Prostate gland (tissue), 2 donors: ENCODE measurements at regions not wholly inside any gene's neighbourhood (a gene's known extent, or its start where the extent isn't known, plus 50 kb on each side); places are given as distances from the start of the nearest gene placed in this dataset.
"Not testable (repeated sequence)": the region's sequence is repeated elsewhere in the genome, so short reads cannot be mapped to it uniquely, and the experiment has no call there.

Experiments
- DNase-seq: peaks from one replicate; pipeline ENCODE4 v3.0.0-alpha.2; 2019; ENCODE audit warnings: low spot score
- H3K27ac ChIP-seq, 2 donors: fragments of 200-600 bp; sonication (generic); 2 replicates each; pipeline ENCODE4 v1.5.1; 2017 to 2019
- H3K27me3 ChIP-seq: fragments of 200-600 bp; sonication (generic); replicated peaks from 2 replicates; pipeline ENCODE4 v1.5.1; 2019; ENCODE audit not compliant: insufficient read depth
- H3K36me3 ChIP-seq, 2 donors: fragments of 200-600 bp; sonication (generic); 1 replicate in 1 of 2; 2 replicates in 1 of 2; pipeline versions ENCODE4 v1.5.1 to v1.8.1; 2017 to 2019
- H3K4me1 ChIP-seq: fragments of 200-600 bp; sonication (generic); replicated peaks from 2 replicates; pipeline ENCODE4 v1.5.1; 2019
- H3K4me3 ChIP-seq, 2 donors: fragments of 200-600 bp; sonication (generic); 2 replicates each; pipeline ENCODE4 v1.5.1; 2017 to 2019
- H3K9me3 ChIP-seq: fragments of 200-600 bp; sonication (generic); 2 replicates; pipeline ENCODE4 v1.5.1; 2017
- POLR2A ChIP-seq: fragments of 450-650 bp; IDR thresholded peaks from one replicate; pipeline ENCODE4 v1.6.1; 2016; ENCODE audit warnings: antibody characterized with exemption, mild to moderate bottlenecking
- POLR2AphosphoS5 ChIP-seq: sonication (generic); formaldehyde crosslinking; IDR thresholded peaks from one replicate; pipeline ENCODE4 v1.6.1; 2017; ENCODE audit warnings: antibody characterized with exemption
- WGBS: methylation state at CpG from one replicate; pipeline ENCODE4 v1.1.5; 2018; 5-methylcytosine and 5-hydroxymethylcytosine counted together
- intact Hi-C: fragments of 100-400 bp; cut with DNase I; formaldehyde crosslinking; loops from one replicate; pipeline ENCODE4 v1.14.2; 2022
- TF ChIP-seq, protein P1 (sequence below), 4 experiments: fragments of 200-600 bp in 2 of 4; fragments of 450-650 bp in 2 of 4; sonication (generic) in 2 of 4; IDR thresholded peaks; 1 replicate in 3 of 4; 2 replicates in 1 of 4; pipeline ENCODE4 v1.5.1; 2016 to 2019; ENCODE audit warnings: antibody characterized with exemption in 4 of 4, mild to moderate bottlenecking in 2 of 4, moderate library complexity in 2 of 4

GRCh38 chr10:29816801-29817558, 182.2 kb upstream of the SVIL start:
- Histone ChIP-seq H3K27ac (no peak overlapping the region), H3K36me3 (no peaks in the 10 kb centered on the region), H3K9me3 (no peaks in the 10 kb centered on the region), H3K4me3 (no peak overlapping the region), H3K4me1 (no peaks in the 10 kb centered on the region), H3K27me3 (no peaks in the 10 kb centered on the region)
- DNase-seq = no peak
- WGBS = 90% methylated on average over 14 of the region's 14 CpGs
- no peak for TF ChIP-seq POLR2AphosphoS5
- TF ChIP-seq, protein P1, sequence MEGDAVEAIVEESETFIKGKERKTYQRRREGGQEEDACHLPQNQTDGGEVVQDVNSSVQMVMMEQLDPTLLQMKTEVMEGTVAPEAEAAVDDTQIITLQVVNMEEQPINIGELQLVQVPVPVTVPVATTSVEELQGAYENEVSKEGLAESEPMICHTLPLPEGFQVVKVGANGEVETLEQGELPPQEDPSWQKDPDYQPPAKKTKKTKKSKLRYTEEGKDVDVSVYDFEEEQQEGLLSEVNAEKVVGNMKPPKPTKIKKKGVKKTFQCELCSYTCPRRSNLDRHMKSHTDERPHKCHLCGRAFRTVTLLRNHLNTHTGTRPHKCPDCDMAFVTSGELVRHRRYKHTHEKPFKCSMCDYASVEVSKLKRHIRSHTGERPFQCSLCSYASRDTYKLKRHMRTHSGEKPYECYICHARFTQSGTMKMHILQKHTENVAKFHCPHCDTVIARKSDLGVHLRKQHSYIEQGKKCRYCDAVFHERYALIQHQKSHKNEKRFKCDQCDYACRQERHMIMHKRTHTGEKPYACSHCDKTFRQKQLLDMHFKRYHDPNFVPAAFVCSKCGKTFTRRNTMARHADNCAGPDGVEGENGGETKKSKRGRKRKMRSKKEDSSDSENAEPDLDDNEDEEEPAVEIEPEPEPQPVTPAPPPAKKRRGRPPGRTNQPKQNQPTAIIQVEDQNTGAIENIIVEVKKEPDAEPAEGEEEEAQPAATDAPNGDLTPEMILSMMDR (IDR thresholded peaks at IDR 0.05) = no peak
- no peak for TF ChIP-seq POLR2A
- intact Hi-C loops = loop anchor here (10.0 kb wide), 1 partner anchor 182 kb away; the partner anchor contains the start of gene SVIL

DNA sequence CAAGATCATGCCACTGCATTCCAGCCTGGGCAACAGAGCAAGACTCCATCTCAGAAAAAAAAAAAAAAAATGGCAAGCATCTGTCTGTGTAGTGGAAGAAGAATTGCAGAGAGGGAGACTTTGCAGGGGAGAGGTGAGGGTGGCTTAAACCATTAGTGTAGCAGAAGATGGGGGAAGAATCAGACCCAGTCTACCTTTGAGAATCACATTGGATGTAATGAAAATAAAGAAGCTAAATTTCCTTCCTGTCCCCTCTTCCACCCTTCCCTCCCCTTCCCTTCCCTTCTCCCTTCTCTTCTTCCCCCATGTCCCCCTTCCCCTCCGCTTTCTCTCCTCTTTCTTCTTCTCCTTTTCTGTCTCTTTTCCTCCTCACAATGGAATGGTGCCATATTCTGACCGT, 180.8 kb upstream of the SVIL start:
- intact Hi-C loops = loop anchor here (10.0 kb wide), 1 partner anchor 181 kb away; the partner anchor contains the start of gene SVIL
- no peak for TF ChIP-seq POLR2AphosphoS5
- no peak for TF ChIP-seq POLR2A
- TF ChIP-seq, protein P1 (IDR thresholded peaks at IDR 0.05) = no peak
- DNase-seq = no peak
- 67% methylated on average over 2 of the region's 2 CpGs for WGBS
- Histone ChIP-seq H3K36me3 (no peaks in the 10 kb centered on the region), H3K4me1 (no peaks in the 10 kb centered on the region), H3K9me3 (no peaks in the 10 kb centered on the region), H3K27me3 (no peaks in the 10 kb centered on the region), H3K4me3 (no peak overlapping the region), H3K27ac (no peak overlapping the region)

GRCh38 chr10:29811751-29812427, 177.1 kb upstream of the SVIL start:
- TF ChIP-seq POLR2AphosphoS5 (peak; percentile 78), POLR2A (no peak)
- TF ChIP-seq, protein P1 (IDR thresholded peaks at IDR 0.05) = no peak
- no peaks in the 10 kb centered on the region for H3K36me3 ChIP-seq
- H3K27me3 ChIP-seq = no peaks in the 10 kb centered on the region
- H3K4me1 ChIP-seq = no peaks in the 10 kb centered on the region
- peak overlapping the region; percentile 74 to 86 for H3K27ac ChIP-seq
- peak; percentile 74 for DNase-seq
- H3K4me3 ChIP-seq = no peak overlapping the region
- intact Hi-C loops = loop anchor here (2.0 to 10.0 kb wide), 2 partner anchors 27 to 177 kb away; partner anchors contain the start of gene SVIL
- H3K9me3 ChIP-seq = no peaks in the 10 kb centered on the region
- 2% methylated on average over 5 of the region's 5 CpGs for whole genome bisulfite sequencing

- Histone ChIP-seq H3K27ac (peak overlapping the region; percentile 74 to 86), H3K9me3 (no peaks in the 10 kb centered on the region), H3K36me3 (no peaks in the 10 kb centered on the region), H3K4me3 (no peak overlapping the region), H3K27me3 (no peaks in the 10 kb centered on the region), H3K4me1 (no peaks in the 10 kb centered on the region)
- intact Hi-C loops = loop anchor here (2.0 to 10.0 kb wide), 2 partner anchors 28 to 176 kb away; partner anchors contain the start of gene SVIL
- no peak for DNase-seq
- no peak for TF ChIP-seq POLR2A
- no peak for TF ChIP-seq POLR2AphosphoS5
- TF ChIP-seq, protein P1 (IDR thresholded peaks at IDR 0.05) = no peak
- 83% methylated on average over 2 of the region's 2 CpGs for WGBS
Measured at GRCh38 chr10:29810816-29811215, 176.0 kb upstream of the SVIL start.

GRCh38 chr10:29810231-29810630, 175.5 kb upstream of the SVIL start:
- H3K27ac ChIP-seq = peak overlapping the region; percentile 74 to 86
- 85% methylated on average over 3 of the region's 3 CpGs for WGBS

More at GRCh38 chr10:29810231-29810630, 175.5 kb upstream of the SVIL start:
- H3K4me1 ChIP-seq, H3K4me3 ChIP-seq, H3K27me3 ChIP-seq, H3K36me3 ChIP-seq, H3K9me3 ChIP-seq, DNase-seq: not testable (repeated sequence)
- intact Hi-C loops = loop anchor here (2.0 to 10.0 kb wide), 2 partner anchors 29 to 175 kb away; partner anchors contain the start of gene SVIL
